C4-2B (cell line): ENCODE measurements at regions not wholly inside any gene's neighbourhood (a gene's known extent, or its start where the extent isn't known, plus 50 kb on each side); places are given as distances from the start of the nearest gene placed in this dataset.

Experiments
- H3K27ac ChIP-seq: fragments of 450-650 bp; 2 replicates; pipeline ENCODE4 v1.5.1; 2017
- ZFX ChIP-seq: fragments of 450-650 bp; IDR thresholded peaks from 2 replicates; pipeline ENCODE4 v1.6.1; 2017
- TF ChIP-seq, protein P1 (sequence below): fragments of 450-650 bp; conservative IDR thresholded peaks from 2 replicates; pipeline ENCODE4 v1.5.1; 2017; ENCODE audit warnings: mild to moderate bottlenecking

DNA sequence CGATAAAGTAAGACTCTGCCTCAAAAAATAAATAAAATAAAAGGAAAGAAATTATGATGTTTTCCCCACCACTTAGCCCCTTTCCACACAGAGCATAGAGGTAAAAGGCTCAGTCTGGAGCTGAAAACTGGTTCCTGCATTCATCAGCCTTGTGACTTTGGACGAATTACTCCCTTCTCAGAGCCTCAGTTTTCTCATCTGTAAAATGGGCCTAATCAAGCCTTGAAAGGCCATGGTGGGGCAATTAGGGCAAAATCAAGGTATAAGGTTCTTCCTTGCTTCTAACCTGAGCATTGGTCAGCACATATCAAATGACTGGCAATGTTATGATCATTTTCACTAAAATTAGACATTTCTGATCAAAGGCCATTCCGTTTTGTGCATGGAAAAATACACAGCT lies 417.7 kb downstream of the MN1 start:
- TF ChIP-seq, protein P1, sequence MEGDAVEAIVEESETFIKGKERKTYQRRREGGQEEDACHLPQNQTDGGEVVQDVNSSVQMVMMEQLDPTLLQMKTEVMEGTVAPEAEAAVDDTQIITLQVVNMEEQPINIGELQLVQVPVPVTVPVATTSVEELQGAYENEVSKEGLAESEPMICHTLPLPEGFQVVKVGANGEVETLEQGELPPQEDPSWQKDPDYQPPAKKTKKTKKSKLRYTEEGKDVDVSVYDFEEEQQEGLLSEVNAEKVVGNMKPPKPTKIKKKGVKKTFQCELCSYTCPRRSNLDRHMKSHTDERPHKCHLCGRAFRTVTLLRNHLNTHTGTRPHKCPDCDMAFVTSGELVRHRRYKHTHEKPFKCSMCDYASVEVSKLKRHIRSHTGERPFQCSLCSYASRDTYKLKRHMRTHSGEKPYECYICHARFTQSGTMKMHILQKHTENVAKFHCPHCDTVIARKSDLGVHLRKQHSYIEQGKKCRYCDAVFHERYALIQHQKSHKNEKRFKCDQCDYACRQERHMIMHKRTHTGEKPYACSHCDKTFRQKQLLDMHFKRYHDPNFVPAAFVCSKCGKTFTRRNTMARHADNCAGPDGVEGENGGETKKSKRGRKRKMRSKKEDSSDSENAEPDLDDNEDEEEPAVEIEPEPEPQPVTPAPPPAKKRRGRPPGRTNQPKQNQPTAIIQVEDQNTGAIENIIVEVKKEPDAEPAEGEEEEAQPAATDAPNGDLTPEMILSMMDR: no peak
- no peak for TF ChIP-seq ZFX
- no peak overlapping the region for H3K27ac ChIP-seq

DNA sequence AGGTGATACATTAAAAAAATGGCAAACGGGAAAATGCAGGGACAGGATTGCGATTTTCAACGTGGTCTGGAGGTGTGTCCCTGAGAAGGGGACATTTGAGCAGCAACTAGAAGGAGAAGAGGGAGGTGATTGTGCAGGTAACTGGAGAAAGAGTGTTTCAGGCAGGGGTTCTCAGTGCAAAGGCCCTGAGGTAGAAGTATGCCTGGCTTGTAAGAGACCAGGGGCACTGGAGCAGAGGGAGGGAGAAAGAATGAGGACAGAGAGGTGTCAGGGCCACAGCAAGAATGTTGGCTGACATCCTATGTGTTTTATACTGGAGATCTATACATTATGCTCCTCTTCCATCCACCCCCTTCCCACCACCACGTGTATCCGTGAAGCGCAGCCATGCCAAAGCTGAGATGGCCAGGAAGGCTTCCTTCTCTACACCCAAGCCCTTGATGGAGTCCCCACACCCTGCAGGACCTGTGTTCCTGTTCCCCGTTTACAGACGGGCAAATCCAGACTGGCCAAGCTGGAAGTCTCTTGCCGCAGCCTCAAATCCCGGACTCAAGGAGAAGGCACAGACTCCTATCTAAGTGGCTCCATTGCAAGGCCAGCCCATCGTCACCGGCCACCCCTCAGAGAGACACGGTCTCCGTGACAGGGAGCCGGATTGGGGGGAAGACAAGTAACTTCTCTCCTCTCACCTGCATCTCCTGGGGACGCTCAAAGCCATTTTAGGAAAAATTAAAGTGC lies 416.1 kb downstream of the MN1 start:
- TF ChIP-seq ZFX: no peak
- TF ChIP-seq, protein P1: no peak

DNA sequence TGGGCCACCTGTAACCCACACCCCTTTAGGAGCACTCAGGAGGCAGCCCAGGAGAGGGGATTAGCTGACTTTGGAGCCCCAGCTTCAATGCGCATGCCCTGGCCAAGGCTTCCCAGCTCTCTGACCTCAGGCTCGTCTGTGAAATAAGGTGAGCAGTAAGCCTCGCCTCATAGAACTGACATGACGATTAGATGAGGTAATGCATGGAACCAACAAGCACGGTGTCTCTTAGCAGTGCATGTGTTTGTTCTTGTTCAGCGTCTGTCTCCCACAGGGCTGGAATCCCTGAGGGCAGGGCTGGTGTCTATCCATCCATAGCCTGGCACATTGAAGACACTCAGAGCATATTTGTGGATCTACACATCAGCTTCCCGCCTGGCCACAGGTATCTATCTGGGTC lies 415.4 kb downstream of the MN1 start:
- no peak overlapping the region for H3K27ac ChIP-seq
- no peak for TF ChIP-seq ZFX
- TF ChIP-seq, protein P1: no peak

More for the DNA sequence above, 416.1 kb downstream of the MN1 start:
- no peak overlapping the region for H3K27ac ChIP-seq

DNA sequence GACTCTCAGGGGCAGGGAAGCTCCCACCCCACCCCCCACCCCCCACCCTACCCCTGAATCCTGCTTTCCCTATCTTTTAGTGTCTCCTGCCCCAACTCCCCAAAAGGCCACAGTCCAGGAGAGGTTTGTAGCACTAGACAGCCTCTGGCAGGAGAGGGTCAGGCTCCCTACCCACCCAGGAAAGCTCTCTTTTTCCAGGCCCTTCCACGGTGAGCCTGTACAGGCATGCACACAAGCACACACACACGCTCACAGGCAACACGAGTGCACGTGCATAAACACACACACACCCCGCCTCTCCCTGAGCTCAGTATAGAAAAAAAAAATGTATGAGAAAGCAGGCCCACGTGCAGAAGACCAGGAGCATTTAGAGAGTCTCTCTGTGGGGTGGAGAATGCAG lies 414.0 kb downstream of the MN1 start:
- no peak for TF ChIP-seq ZFX
- TF ChIP-seq, protein P1: no peak
- H3K27ac ChIP-seq: no peak overlapping the region

DNA sequence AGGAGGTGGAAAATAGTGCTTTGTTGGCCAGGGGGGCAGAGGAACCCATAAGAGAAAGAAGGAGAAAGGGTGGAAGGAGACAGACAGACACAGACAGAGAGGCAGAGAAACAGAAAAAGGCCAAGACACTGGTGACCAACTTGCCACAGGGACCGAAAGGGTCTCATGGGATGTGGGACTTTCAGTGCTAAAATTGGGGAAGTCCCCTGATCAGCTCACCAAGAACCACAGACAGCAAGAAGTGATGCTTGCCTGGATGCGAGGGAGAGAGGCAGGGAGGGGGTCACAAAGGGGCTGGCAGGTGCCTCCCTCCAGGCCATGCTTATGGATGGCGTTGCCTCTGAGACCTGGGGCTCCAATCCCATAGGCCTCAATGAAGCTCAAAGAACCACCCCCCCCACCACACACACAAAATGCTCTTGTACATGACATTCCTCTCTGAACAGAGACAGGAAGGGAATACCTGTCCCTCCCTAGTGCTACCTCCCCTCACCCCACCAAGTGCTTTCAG lies 413.4 kb downstream of the MN1 start:
- TF ChIP-seq ZFX: no peak
- TF ChIP-seq, protein P1: no peak
- H3K27ac ChIP-seq: no peak overlapping the region

DNA sequence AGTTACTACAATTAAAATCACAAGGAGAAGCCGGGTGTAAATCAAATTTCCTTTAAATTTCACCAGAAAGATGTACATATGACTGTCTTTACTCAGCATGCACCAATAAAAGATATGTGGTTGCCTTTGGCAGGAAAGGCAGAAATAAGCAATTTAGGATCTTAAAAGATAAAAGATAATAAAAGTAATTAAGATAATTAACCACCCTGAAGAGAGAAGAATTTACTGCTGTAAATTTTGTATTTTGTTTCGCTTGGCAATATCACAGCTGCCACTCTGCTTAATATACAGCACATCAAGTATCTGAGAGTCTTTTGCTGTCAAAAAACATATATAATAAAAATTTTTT lies 411.9 kb downstream of the MN1 start:
- TF ChIP-seq, protein P1: no peak
- TF ChIP-seq ZFX: no peak
- no peak overlapping the region for H3K27ac ChIP-seq

DNA sequence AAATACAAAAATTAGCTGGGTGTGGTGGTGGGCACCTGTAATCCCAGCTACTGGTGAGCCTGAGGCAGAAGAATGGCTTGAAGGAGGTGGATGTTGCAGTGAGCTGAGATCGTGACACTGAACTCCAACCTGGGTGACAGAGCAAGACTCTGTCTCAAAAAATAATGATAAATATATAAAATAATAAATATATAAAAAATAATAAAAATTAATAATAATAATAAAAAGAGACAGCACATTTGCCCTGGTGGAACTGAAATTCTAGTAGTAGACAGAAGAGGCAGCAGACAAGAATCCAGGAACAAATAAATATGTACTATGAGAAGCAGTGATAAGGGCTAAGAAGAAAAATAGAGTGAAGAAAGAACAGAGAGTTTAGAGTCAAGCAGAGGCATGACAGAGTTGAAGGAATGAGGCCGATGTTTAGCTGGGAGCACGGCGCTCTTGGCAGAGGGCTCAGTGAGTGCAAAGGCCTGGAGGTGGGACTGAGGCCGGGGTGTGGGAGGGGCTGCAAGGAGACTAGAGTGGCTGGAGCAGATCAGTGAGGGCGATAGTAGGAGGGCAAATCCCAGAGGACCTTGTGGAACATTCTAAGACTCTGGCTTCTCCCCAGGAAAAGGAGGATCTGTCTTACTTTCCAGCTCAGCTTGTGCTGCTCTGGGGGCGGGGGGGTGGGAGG lies 410.3 kb downstream of the MN1 start:
- H3K27ac ChIP-seq: no peak overlapping the region
- no peak for TF ChIP-seq ZFX
- TF ChIP-seq, protein P1: no peak
